NCI-H2227 (cell line): ENCODE measurements at regions not wholly inside any gene's neighbourhood (a gene's known extent, or its start where the extent isn't known, plus 50 kb on each side); places are given as distances from the start of the nearest gene placed in this dataset.

ENCODE experiments used
- DNase-seq: peaks from one replicate; lab custom pipeline; 2025; ENCODE audit not compliant: unreplicated experiment; lab: John Stamatoyannopoulos, UW

- DNase-seq: no peak
These were observed 127.8 kb downstream of the PTGER3 start for GRCh38 chr1:70919706-70920323.
